ENCODE measurements at regions not wholly inside any gene's neighbourhood (a gene's known extent, or its start where the extent isn't known, plus 50 kb on each side); places are given as distances from the start of the nearest gene placed in this dataset.

DNA sequence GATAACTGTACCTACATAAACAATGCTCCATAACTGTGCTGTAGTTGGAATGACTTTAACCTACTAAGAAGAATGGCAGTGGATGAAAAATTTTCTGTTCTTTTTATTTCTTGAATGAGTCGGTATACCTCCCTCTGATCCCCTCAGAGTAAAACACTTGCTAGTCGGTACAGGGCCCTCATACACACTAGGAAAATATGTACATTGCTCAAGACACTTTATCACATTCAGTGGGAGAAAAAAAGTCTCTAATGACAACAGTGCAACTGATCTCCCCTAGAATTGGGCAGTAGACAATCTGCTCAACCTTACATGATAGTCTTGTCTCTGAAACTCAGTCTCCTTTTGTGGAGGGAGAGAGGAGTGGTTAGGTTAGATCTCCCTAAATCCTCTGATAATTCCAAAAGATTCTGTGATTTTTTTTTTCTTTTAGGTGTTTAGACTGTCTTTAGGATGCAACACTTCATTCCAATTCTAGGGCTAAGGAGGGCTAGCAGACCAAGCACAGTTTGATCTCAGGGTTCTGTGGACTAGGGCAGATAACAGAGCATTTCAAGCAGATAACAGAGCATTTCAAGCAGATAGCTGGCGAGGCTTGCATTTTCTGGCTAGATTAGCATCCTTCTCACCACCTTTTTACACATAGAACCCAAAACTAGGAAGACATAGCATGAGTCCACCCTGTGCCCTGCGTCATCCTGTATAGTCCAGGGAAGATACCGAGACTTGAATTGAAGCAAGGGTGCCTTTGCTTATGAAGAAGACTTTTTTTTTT, 100.3 kb upstream of the TNFAIP3 start:
- 90 to 93% (median 92%) methylated on average over 5 of the region's 5 CpGs for WGBS, 3 donors
- DNase-seq (no peak), ATAC-seq (no peak)
- Histone ChIP-seq H3K4me1 (no peaks in the 10 kb centered on the region), H3K27ac (no peak overlapping the region), H3K9me3 (no peaks in the 10 kb centered on the region), H3K36me3 (ENCODE audit: insufficient read depth in 1 of 2, low read depth in 1 of 2) (no peaks in the 10 kb centered on the region), H3K4me3 (no peak overlapping the region), H3K27me3 (ENCODE audit: insufficient read depth in 3 of 3, low read length in 2 of 3) (no peaks in the 10 kb centered on the region)
- intact Hi-C loops (cut with DNase I) = no loop called here
- TF ChIP-seq, protein P1, sequence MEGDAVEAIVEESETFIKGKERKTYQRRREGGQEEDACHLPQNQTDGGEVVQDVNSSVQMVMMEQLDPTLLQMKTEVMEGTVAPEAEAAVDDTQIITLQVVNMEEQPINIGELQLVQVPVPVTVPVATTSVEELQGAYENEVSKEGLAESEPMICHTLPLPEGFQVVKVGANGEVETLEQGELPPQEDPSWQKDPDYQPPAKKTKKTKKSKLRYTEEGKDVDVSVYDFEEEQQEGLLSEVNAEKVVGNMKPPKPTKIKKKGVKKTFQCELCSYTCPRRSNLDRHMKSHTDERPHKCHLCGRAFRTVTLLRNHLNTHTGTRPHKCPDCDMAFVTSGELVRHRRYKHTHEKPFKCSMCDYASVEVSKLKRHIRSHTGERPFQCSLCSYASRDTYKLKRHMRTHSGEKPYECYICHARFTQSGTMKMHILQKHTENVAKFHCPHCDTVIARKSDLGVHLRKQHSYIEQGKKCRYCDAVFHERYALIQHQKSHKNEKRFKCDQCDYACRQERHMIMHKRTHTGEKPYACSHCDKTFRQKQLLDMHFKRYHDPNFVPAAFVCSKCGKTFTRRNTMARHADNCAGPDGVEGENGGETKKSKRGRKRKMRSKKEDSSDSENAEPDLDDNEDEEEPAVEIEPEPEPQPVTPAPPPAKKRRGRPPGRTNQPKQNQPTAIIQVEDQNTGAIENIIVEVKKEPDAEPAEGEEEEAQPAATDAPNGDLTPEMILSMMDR (IDR thresholded peaks at IDR 0.05) = no peak

DNA sequence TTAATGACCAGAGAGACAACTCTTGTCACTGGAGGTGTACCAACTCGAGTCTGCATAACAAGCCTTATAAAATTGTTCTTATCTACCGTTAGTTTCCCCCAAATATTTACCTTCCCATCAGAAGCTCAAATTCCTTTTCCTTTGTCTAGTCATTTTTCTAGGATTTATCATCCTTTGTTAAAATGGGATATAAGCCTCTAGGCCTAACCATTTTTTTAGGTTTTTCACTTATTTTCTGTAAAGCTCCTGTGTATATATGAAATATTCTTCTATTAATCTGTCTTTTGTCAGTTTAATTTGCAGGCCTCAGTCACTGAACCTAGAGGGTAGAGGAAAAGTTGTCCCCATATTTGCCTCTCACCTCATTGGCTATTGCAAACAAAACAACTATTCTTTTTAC, 99.6 kb upstream of the TNFAIP3 start:
- intact Hi-C loops (cut with DNase I) = no loop called here
- no peaks in the 10 kb centered on the region for H3K9me3 ChIP-seq
- H3K36me3 ChIP-seq (ENCODE audit: insufficient read depth in 1 of 2, low read depth in 1 of 2) = no peaks in the 10 kb centered on the region
- H3K4me3 ChIP-seq = no peak overlapping the region
- no peak overlapping the region for H3K27ac ChIP-seq
- TF ChIP-seq, protein P1 (IDR thresholded peaks at IDR 0.05) = no peak
- 83 to 92% (median 86%) methylated on average over 2 of the region's 2 CpGs for WGBS, 3 donors
- DNase-seq = no peak
- no peak for ATAC-seq
- H3K4me1 ChIP-seq = no peaks in the 10 kb centered on the region
- no peaks in the 10 kb centered on the region for H3K27me3 ChIP-seq (ENCODE audit: insufficient read depth in 3 of 3, low read length in 2 of 3)

DNA sequence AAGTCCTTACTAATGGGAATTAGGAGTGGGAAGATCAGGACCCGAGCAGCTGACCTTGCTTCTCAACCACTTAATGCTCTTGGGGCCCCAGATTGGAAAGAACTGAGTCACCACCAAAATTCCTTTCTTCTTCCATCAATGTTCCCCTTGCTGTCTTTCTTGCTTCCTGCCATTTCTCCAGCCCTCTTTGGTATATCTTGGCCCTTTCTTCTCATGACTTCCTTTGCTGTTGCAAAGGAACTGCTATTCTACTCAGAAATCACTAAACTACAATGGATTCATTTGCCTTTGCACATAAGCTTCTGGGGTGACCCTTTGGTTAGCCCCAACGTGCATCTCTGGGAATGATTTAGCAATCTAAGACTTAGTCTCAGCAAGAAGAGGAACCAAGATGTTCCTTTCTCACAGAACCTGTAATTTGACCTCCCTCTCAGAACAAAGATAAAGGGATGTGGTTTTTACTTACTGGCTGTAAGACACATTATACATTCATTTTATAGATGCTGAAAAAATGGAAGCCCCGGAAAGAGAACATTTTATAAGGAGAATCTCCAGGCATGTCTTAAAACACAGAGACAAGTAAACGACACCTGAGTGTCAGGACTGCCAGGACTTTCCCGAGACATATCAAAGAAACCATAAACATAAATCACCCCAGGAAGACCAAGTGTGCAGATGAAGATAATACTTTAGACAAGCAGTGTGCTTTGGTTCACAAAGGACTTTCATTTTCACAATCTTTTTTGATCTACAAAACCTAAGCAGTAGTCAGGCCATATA, 99.0 kb upstream of the TNFAIP3 start:
- Histone ChIP-seq H3K36me3 (ENCODE audit: insufficient read depth in 1 of 2, low read depth in 1 of 2) (no peaks in the 10 kb centered on the region), H3K27me3 (ENCODE audit: insufficient read depth in 3 of 3, low read length in 2 of 3) (no peaks in the 10 kb centered on the region), H3K9me3 (no peaks in the 10 kb centered on the region), H3K27ac (no peak overlapping the region), H3K4me3 (no peak overlapping the region), H3K4me1 (no peaks in the 10 kb centered on the region)
- 50 to 56% (median 53%) methylated on average over 5 of the region's 5 CpGs for WGBS, 3 donors
- DNase-seq = no peak
- TF ChIP-seq, protein P1 (IDR thresholded peaks at IDR 0.05) = no peak
- intact Hi-C loops (cut with DNase I) = no loop called here
- ATAC-seq = no peak

DNA sequence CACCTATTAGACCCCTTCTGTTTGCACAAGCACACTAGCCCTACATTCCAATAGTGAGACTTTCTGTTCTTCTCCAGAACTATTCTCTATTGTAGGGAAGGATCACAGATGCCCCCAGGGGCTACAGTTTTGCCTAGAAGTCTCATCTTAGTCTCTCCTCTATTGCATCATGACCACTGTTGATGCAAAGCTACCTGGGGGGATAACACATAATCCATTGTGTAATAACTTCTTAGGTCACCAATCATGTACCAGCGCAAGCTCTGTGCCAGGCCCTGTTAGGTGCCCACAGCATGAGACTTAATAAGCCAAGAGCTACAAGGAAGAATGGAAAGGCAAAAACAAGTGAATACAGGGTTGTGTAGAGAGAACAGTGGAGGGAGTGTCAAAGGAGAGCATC, 98.1 kb upstream of the TNFAIP3 start:
- intact Hi-C loops (cut with DNase I) = no loop called here
- H3K27me3 ChIP-seq (ENCODE audit: insufficient read depth in 3 of 3, low read length in 2 of 3) = no peaks in the 10 kb centered on the region
- TF ChIP-seq, protein P1 (IDR thresholded peaks at IDR 0.05) = no peak
- H3K27ac ChIP-seq = no peak overlapping the region
- WGBS, 3 donors = 100% methylated on average over 1 of the region's 1 CpG
- no peaks in the 10 kb centered on the region for H3K36me3 ChIP-seq (ENCODE audit: insufficient read depth in 1 of 2, low read depth in 1 of 2)
- no peak overlapping the region for H3K4me3 ChIP-seq
- no peak for DNase-seq
- H3K9me3 ChIP-seq = no peaks in the 10 kb centered on the region
- no peak for ATAC-seq
- H3K4me1 ChIP-seq = no peaks in the 10 kb centered on the region

Data from psoas muscle (tissue), 7 donors.